ENCODE measurements at regions not wholly inside any gene's neighbourhood (a gene's known extent, or its start where the extent isn't known, plus 50 kb on each side); places are given as distances from the start of the nearest gene placed in this dataset.

GRCh38 chr5:3182133-3182876 lies 413.3 kb upstream of the IRX1 start:
- Mint-ChIP-seq H3K9me3 (ENCODE audit: low read depth) (no peaks in the 10 kb centered on the region), H3K4me3 (ENCODE audit: low read depth) (no peak overlapping the region), H3K27me3 (peaks cover 31% of the 10 kb centered on the region), H3K4me1 (ENCODE audit: low read depth) (no peaks in the 10 kb centered on the region), H3K36me3 (ENCODE audit: insufficient read depth) (no peaks in the 10 kb centered on the region), H3K27ac (no peak overlapping the region)
- DNase-seq (ENCODE audit: low spot score, unreplicated experiment), result no peak
- TF ChIP-seq CTCF (IDR thresholded peaks at IDR 0.05; ENCODE audit: unreplicated experiment), result no peak

GRCh38 chr5:3181671-3182070 lies 414.0 kb upstream of the IRX1 start:
- H3K9me3 Mint-ChIP-seq (ENCODE audit: low read depth), result no peaks in the 10 kb centered on the region
- no peak overlapping the region for H3K4me3 Mint-ChIP-seq (ENCODE audit: low read depth)
- H3K36me3 Mint-ChIP-seq (ENCODE audit: insufficient read depth), result no peaks in the 10 kb centered on the region
- no peak overlapping the region for H3K27ac Mint-ChIP-seq
- no peak for TF ChIP-seq CTCF (IDR thresholded peaks at IDR 0.05; ENCODE audit: unreplicated experiment)
- no peaks in the 10 kb centered on the region for H3K4me1 Mint-ChIP-seq (ENCODE audit: low read depth)
- DNase-seq (ENCODE audit: low spot score, unreplicated experiment), result no peak
- peaks cover 31% of the 10 kb centered on the region for H3K27me3 Mint-ChIP-seq

GRCh38 chr5:3180636-3181035 lies 415.0 kb upstream of the IRX1 start:
- Mint-ChIP-seq H3K4me3 (ENCODE audit: low read depth) (no peak overlapping the region), H3K9me3 (ENCODE audit: low read depth) (no peaks in the 10 kb centered on the region), H3K36me3 (ENCODE audit: insufficient read depth) (no peaks in the 10 kb centered on the region), H3K27ac (no peak overlapping the region), H3K4me1 (ENCODE audit: low read depth) (no peaks in the 10 kb centered on the region), H3K27me3 (peaks cover 31% of the 10 kb centered on the region)
- no peak for DNase-seq (ENCODE audit: low spot score, unreplicated experiment)
- no peak for TF ChIP-seq CTCF (IDR thresholded peaks at IDR 0.05; ENCODE audit: unreplicated experiment)

- no peak overlapping the region for H3K4me3 Mint-ChIP-seq (ENCODE audit: low read depth)
- no peaks in the 10 kb centered on the region for H3K9me3 Mint-ChIP-seq (ENCODE audit: low read depth)
- peak; percentile 8 for TF ChIP-seq CTCF (IDR thresholded peaks at IDR 0.05; ENCODE audit: unreplicated experiment)
- peaks cover 26% of the 10 kb centered on the region for H3K27me3 Mint-ChIP-seq
- no peak for DNase-seq (ENCODE audit: low spot score, unreplicated experiment)
- no peak overlapping the region for H3K27ac Mint-ChIP-seq
- H3K4me1 Mint-ChIP-seq (ENCODE audit: low read depth), result no peaks in the 10 kb centered on the region
- no peaks in the 10 kb centered on the region for H3K36me3 Mint-ChIP-seq (ENCODE audit: insufficient read depth)
These were observed 416.4 kb upstream of the IRX1 start for GRCh38 chr5:3179220-3179619.

- H3K9me3 Mint-ChIP-seq (ENCODE audit: low read depth), result no peaks in the 10 kb centered on the region
- no peak for DNase-seq (ENCODE audit: low spot score, unreplicated experiment)
- H3K27me3 Mint-ChIP-seq, result peaks cover 17% of the 10 kb centered on the region
- no peak overlapping the region for H3K27ac Mint-ChIP-seq
- no peak overlapping the region for H3K4me3 Mint-ChIP-seq (ENCODE audit: low read depth)
- no peaks in the 10 kb centered on the region for H3K4me1 Mint-ChIP-seq (ENCODE audit: low read depth)
- no peak for TF ChIP-seq CTCF (IDR thresholded peaks at IDR 0.05; ENCODE audit: unreplicated experiment)
- no peaks in the 10 kb centered on the region for H3K36me3 Mint-ChIP-seq (ENCODE audit: insufficient read depth)
These were observed 418.3 kb upstream of the IRX1 start for GRCh38 chr5:3177338-3177737.
